ENCODE measurements at regions not wholly inside any gene's neighbourhood (a gene's known extent, or its start where the extent isn't known, plus 50 kb on each side); places are given as distances from the start of the nearest gene placed in this dataset.

DNA sequence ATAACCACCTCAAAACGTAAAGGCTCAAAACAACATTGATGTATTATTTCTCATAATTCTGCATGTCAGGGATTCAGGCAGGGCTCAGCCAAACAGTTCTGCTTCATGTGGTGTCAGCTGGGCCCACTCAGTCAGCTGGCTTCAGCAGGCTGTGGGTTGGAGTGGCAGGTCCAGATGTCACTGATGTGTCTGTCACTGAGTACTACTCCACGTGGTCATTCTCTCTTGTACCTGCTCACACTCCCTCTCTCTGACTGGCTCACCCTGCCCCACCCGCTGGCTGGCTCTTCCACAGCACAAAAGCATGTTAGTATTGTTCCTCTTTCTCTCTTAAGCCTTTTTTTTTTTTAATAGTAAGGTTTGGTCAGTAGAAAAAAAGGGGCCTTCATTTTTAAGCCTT is 182.4 kb downstream of the DICER1 start:
- CTCF ChIA-PET = interaction anchor here (0.7 kb wide), 1 partner anchor 603 kb away, joined by 4 read pairs; no protein-coding TSS in a partner anchor
- no peaks in the 10 kb centered on the region for H3K36me3 ChIP-seq (ENCODE audit: insufficient read depth, low read length)
- Mint-ChIP-seq H3K4me1 (ENCODE audit: low read depth) (no peaks in the 10 kb centered on the region), H3K27ac (no peak overlapping the region), H3K4me3 (no peak overlapping the region), H3K36me3 (ENCODE audit: low read depth) (no peaks in the 10 kb centered on the region), H3K27me3 (peaks cover 43% of the 10 kb centered on the region), H3K9me3 (no peaks in the 10 kb centered on the region)
- no peak for DNase-seq
- H3K27ac ChIP-seq (ENCODE audit: low read depth in 1 of 2, low read length in 2 of 2) = no peak overlapping the region
- no peak overlapping the region for H3K4me3 ChIP-seq (ENCODE audit: low read length)
- POLR2A ChIA-PET = no interaction called here
- H3K9me3 ChIP-seq (ENCODE audit: control insufficient read depth in 1 of 2, insufficient read depth in 1 of 2, low read length in 2 of 2) = no peaks in the 10 kb centered on the region
- no peak for ATAC-seq (ENCODE audit: poor library complexity)
- intact Hi-C loops (cut with DNase I, micrococcal nuclease) = no loop called here
- TF ChIP-seq, protein P1, sequence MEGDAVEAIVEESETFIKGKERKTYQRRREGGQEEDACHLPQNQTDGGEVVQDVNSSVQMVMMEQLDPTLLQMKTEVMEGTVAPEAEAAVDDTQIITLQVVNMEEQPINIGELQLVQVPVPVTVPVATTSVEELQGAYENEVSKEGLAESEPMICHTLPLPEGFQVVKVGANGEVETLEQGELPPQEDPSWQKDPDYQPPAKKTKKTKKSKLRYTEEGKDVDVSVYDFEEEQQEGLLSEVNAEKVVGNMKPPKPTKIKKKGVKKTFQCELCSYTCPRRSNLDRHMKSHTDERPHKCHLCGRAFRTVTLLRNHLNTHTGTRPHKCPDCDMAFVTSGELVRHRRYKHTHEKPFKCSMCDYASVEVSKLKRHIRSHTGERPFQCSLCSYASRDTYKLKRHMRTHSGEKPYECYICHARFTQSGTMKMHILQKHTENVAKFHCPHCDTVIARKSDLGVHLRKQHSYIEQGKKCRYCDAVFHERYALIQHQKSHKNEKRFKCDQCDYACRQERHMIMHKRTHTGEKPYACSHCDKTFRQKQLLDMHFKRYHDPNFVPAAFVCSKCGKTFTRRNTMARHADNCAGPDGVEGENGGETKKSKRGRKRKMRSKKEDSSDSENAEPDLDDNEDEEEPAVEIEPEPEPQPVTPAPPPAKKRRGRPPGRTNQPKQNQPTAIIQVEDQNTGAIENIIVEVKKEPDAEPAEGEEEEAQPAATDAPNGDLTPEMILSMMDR (IDR thresholded peaks at IDR 0.05) = no peak
- H3K4me1 ChIP-seq (ENCODE audit: insufficient read depth, low read length) = no peaks in the 10 kb centered on the region
- H3K27me3 ChIP-seq (ENCODE audit: control insufficient read depth in 1 of 2, insufficient read depth in 2 of 2, low read length in 2 of 2) = no peaks in the 10 kb centered on the region

DNA sequence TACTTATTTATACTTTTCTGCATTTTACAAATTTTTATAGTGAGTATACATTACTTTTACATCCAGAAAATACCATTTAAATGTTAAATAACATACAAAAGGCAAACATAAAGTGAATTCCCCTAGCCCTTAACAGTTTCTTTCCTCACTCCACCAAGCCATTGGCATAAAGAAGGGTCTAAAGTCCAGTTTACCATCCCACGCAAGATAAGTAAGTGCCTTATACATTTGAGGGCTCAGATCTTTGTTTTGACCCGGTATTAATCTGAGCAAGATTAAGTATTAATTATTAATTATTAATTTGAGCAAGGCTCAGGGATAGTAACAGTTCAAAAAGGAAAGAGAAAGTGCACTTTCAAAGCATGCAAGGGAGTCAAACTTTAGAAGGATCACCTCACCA is 182.9 kb downstream of the DICER1 start:
- Mint-ChIP-seq H3K4me1 (ENCODE audit: low read depth) (no peaks in the 10 kb centered on the region), H3K27me3 (peaks cover 43% of the 10 kb centered on the region), H3K4me3 (no peak overlapping the region), H3K27ac (no peak overlapping the region), H3K9me3 (no peaks in the 10 kb centered on the region), H3K36me3 (ENCODE audit: low read depth) (no peaks in the 10 kb centered on the region)
- H3K4me3 ChIP-seq (ENCODE audit: low read length) = no peak overlapping the region
- ChIA-PET POLR2A (no interaction called here), CTCF (no interaction called here)
- TF ChIP-seq, protein P1 (IDR thresholded peaks at IDR 0.05) = no peak
- H3K4me1 ChIP-seq (ENCODE audit: insufficient read depth, low read length) = no peaks in the 10 kb centered on the region
- no peaks in the 10 kb centered on the region for H3K9me3 ChIP-seq (ENCODE audit: control insufficient read depth in 1 of 2, insufficient read depth in 1 of 2, low read length in 2 of 2)
- no peak overlapping the region for H3K27ac ChIP-seq (ENCODE audit: low read depth in 1 of 2, low read length in 2 of 2)
- intact Hi-C loops (cut with DNase I, micrococcal nuclease) = no loop called here
- DNase-seq = no peak
- ATAC-seq (ENCODE audit: poor library complexity) = no peak
- H3K27me3 ChIP-seq (ENCODE audit: control insufficient read depth in 1 of 2, insufficient read depth in 2 of 2, low read length in 2 of 2) = peaks cover 0 to 4% of the 10 kb centered on the region in 2 experiments
- no peaks in the 10 kb centered on the region for H3K36me3 ChIP-seq (ENCODE audit: insufficient read depth, low read length)

DNA sequence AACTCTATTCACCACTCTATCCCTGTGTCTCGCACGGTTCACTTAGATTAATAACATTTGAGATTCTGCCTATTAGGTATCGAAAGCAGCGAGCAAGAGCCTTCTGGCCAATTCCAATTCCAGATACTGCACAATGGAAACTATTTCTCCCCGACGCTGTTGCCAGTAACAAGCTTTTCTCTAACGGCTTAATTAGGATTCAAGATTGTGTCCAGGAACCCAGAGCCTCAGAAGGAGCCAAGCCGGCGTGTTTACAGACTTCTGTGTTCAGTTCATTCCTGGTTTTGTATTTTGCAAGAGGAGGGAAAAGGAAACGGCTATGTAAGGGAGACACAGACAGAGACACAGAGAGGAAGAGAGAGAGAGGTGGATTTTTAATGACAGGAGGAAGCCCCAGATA is 185.6 kb downstream of the DICER1 start:
- intact Hi-C loops (cut with DNase I, micrococcal nuclease) = no loop called here
- TF ChIP-seq, protein P1 (IDR thresholded peaks at IDR 0.05) = no peak
- Histone ChIP-seq H3K36me3 (ENCODE audit: insufficient read depth, low read length) (no peaks in the 10 kb centered on the region), H3K27me3 (ENCODE audit: control insufficient read depth in 1 of 2, insufficient read depth in 2 of 2, low read length in 2 of 2) (peaks cover 0 to 6% of the 10 kb centered on the region in 2 experiments), H3K9me3 (ENCODE audit: control insufficient read depth in 1 of 2, insufficient read depth in 1 of 2, low read length in 2 of 2) (no peaks in the 10 kb centered on the region), H3K4me3 (ENCODE audit: low read length) (no peak overlapping the region), H3K4me1 (ENCODE audit: insufficient read depth, low read length) (no peaks in the 10 kb centered on the region), H3K27ac (ENCODE audit: low read depth in 1 of 2, low read length in 2 of 2) (no peak overlapping the region)
- Mint-ChIP-seq H3K9me3 (no peaks in the 10 kb centered on the region), H3K27me3 (peaks cover 43% of the 10 kb centered on the region), H3K4me3 (no peak overlapping the region), H3K4me1 (ENCODE audit: low read depth) (no peaks in the 10 kb centered on the region), H3K27ac (no peak overlapping the region), H3K36me3 (ENCODE audit: low read depth) (no peaks in the 10 kb centered on the region)
- ATAC-seq (ENCODE audit: poor library complexity) = no peak
- ChIA-PET CTCF (no interaction called here), POLR2A (no interaction called here)
- DNase-seq = no peak
